HTR-8/SVneo (cell line): ENCODE measurements at regions not wholly inside any gene's neighbourhood (a gene's known extent, or its start where the extent isn't known, plus 50 kb on each side); places are given as distances from the start of the nearest gene placed in this dataset.

Experiments
- DNase-seq: peaks from one replicate; pipeline ENCODE4 v3.0.0; 2011; ENCODE audit warnings: low spot score, mixed read lengths; ENCODE audit not compliant: insufficient read length
- FAIRE-seq: peaks from 2 replicates; lab custom pipeline; 2011; peaks lifted over from hg19 to GRCh38; lab: Jason Lieb, UNC

- FAIRE-seq (no peak), DNase-seq (no peak)
Measured at GRCh38 chr4:95602872-95603271, 54.1 kb upstream of the UNC5C start.

GRCh38 chr4:95601356-95601755 lies 52.6 kb upstream of the UNC5C start:
- DNase-seq (no peak), FAIRE-seq (no peak)

GRCh38 chr4:95599777-95600400 lies 51.1 kb upstream of the UNC5C start:
- FAIRE-seq (no peak), DNase-seq (no peak)
